Gastrocnemius medialis (tissue), 4 donors: ENCODE measurements at regions not wholly inside any gene's neighbourhood (a gene's known extent, or its start where the extent isn't known, plus 50 kb on each side); places are given as distances from the start of the nearest gene placed in this dataset.

Experiments used
- ATAC-seq, 2 donors: fragments of 150-250 bp; one replicate each; pipeline ENCODE4 v1.9.1; 2016
- DNase-seq, 2 donors: peaks; one replicate each; pipeline ENCODE4 v3.0.0-alpha.2; 2019
- H3K27ac ChIP-seq, 4 donors: fragments of 200-600 bp; sonication (generic); 1 replicate in 1 of 4; 2 replicates in 3 of 4; pipeline ENCODE4 v1.5.1; 2016 to 2018; ENCODE audit warnings: mild to moderate bottlenecking in 2 of 4, moderate library complexity in 1 of 4
- H3K27me3 ChIP-seq, 3 donors: fragments of 200-600 bp; sonication (generic) in 2 of 3; 1 replicate in 1 of 3; 2 replicates in 2 of 3; pipeline versions ENCODE4 v1.5.1 to v1.6.0; 2016 to 2019; ENCODE audit warnings: mild to moderate bottlenecking in 1 of 3, moderate library complexity in 1 of 3
- H3K36me3 ChIP-seq, 2 donors: fragments of 200-600 bp; sonication (generic) in 1 of 2; one replicate each; pipeline ENCODE4 v1.5.1; 2017 to 2018
- H3K4me1 ChIP-seq, 2 donors: fragments of 200-600 bp; sonication (generic) in 1 of 2; one replicate each; pipeline ENCODE4 v1.5.1; 2016 to 2017; ENCODE audit warnings: mild to moderate bottlenecking in 2 of 2
- H3K4me3 ChIP-seq, 4 donors: fragments of 200-600 bp; sonication (generic) in 3 of 4; 1 replicate in 1 of 4; 2 replicates in 3 of 4; pipeline ENCODE4 v1.5.1; 2016 to 2019; ENCODE audit warnings: mild to moderate bottlenecking in 2 of 4
- H3K9me3 ChIP-seq, 3 donors: fragments of 200-600 bp; sonication (generic) in 2 of 3; 1 replicate in 1 of 3; 2 replicates in 2 of 3; pipeline ENCODE4 v1.5.1; 2016 to 2019
- CTCF ChIP-seq, 5 experiments: fragments of 450-650 bp in 3 of 5; fragments of 200-600 bp in 2 of 5; sonication (generic) in 2 of 5; IDR thresholded peaks in 4 of 5; conservative IDR thresholded peaks in 1 of 5; 1 replicate in 4 of 5; 2 replicates in 1 of 5; pipeline ENCODE4 v1.5.1; 2016 to 2019; ENCODE audit warnings: antibody characterized with exemption in 5 of 5, mild to moderate bottlenecking in 3 of 5, moderate library complexity in 3 of 5
- POLR2A ChIP-seq, 2 donors: fragments of 450-650 bp; IDR thresholded peaks; one replicate each; pipeline ENCODE4 v1.6.1; 2017; ENCODE audit warnings: antibody characterized with exemption in 2 of 2, mild to moderate bottlenecking in 2 of 2, moderate library complexity in 2 of 2
- in situ Hi-C, 4 donors: fragments of 200-750 bp; cut with MboI; loops; one replicate each; pipeline versions ENCODE4 v1.15.0 to v1.8.0; 2017; ENCODE audit warnings: low sequenced_read_pairs in 4 of 4
- intact Hi-C: fragments of 100-400 bp; cut with DNase I; formaldehyde crosslinking; loops from one replicate; pipeline ENCODE4 v1.15.1; 2023; ENCODE audit warnings: low total_unique reads

GRCh38 chr21:45347712-45348499 lies 57.1 kb upstream of the COL18A1 start:
- Histone ChIP-seq H3K4me3 (no peak overlapping the region), H3K27ac (peak overlapping the region in 2 of 4 donors; percentile 48 to 49), H3K27me3 (peaks cover 0 to 13% (median 3%) of the 10 kb centered on the region in 3 donors), H3K9me3 (no peaks in the 10 kb centered on the region), H3K36me3 (no peaks in the 10 kb centered on the region), H3K4me1 (peaks cover 5 to 14% of the 10 kb centered on the region in 2 donors)
- no peak for TF ChIP-seq POLR2A (IDR thresholded peaks at IDR 0.05)
- no peak for TF ChIP-seq CTCF (IDR thresholded peaks at IDR 0.05 in 4 of 5, conservative IDR thresholded peaks at IDR 0.05 in 1 of 5)
- in situ Hi-C loops, result no loop called here
- ATAC-seq (no peak), DNase-seq (no peak)
- intact Hi-C loops, result no loop called here

GRCh38 chr21:45348591-45349327 lies 56.2 kb upstream of the COL18A1 start:
- peaks cover 5 to 14% of the 10 kb centered on the region in 2 donors for H3K4me1 ChIP-seq

GRCh38 chr21:45350206-45350854 lies 54.6 kb upstream of the COL18A1 start:
- ATAC-seq, result no peak
- no peak for DNase-seq
- no peaks in the 10 kb centered on the region for H3K36me3 ChIP-seq
- in situ Hi-C loops, result no loop called here
- H3K4me1 ChIP-seq, result peaks cover 5 to 14% of the 10 kb centered on the region in 2 donors
- intact Hi-C loops, result no loop called here
- H3K9me3 ChIP-seq, result no peaks in the 10 kb centered on the region
- TF ChIP-seq CTCF (IDR thresholded peaks at IDR 0.05 in 4 of 5, conservative IDR thresholded peaks at IDR 0.05 in 1 of 5), result no peak
- TF ChIP-seq POLR2A (IDR thresholded peaks at IDR 0.05), result no peak
- H3K4me3 ChIP-seq, result no peak overlapping the region
- H3K27ac ChIP-seq, result no peak overlapping the region
- peaks cover 0 to 13% (median 3%) of the 10 kb centered on the region in 3 donors for H3K27me3 ChIP-seq

More at GRCh38 chr21:45348591-45349327, 56.2 kb upstream of the COL18A1 start:
- DNase-seq, result no peak
- H3K27ac ChIP-seq, result peak overlapping the region in 3 of 4 donors; percentile 48 to 49 (median 49)
- ATAC-seq, result no peak
- in situ Hi-C loops (no loop called here), intact Hi-C loops (no loop called here)
- H3K36me3 ChIP-seq, result no peaks in the 10 kb centered on the region
- TF ChIP-seq POLR2A (IDR thresholded peaks at IDR 0.05) (no peak), CTCF (IDR thresholded peaks at IDR 0.05 in 4 of 5, conservative IDR thresholded peaks at IDR 0.05 in 1 of 5) (no peak)
- peaks cover 0 to 13% (median 3%) of the 10 kb centered on the region in 3 donors for H3K27me3 ChIP-seq
- no peak overlapping the region for H3K4me3 ChIP-seq
- no peaks in the 10 kb centered on the region for H3K9me3 ChIP-seq

GRCh38 chr21:45351061-45351460 lies 53.9 kb upstream of the COL18A1 start:
- no peak overlapping the region for H3K27ac ChIP-seq
- no peak for DNase-seq
- no peaks in the 10 kb centered on the region for H3K9me3 ChIP-seq
- H3K4me1 ChIP-seq, result peaks cover 5 to 15% of the 10 kb centered on the region in 2 donors
- TF ChIP-seq POLR2A (IDR thresholded peaks at IDR 0.05) (no peak), CTCF (IDR thresholded peaks at IDR 0.05 in 4 of 5, conservative IDR thresholded peaks at IDR 0.05 in 1 of 5) (no peak)
- H3K27me3 ChIP-seq, result peaks cover 0 to 13% (median 3%) of the 10 kb centered on the region in 3 donors
- no peaks in the 10 kb centered on the region for H3K36me3 ChIP-seq
- in situ Hi-C loops (no loop called here), intact Hi-C loops (no loop called here)
- no peak overlapping the region for H3K4me3 ChIP-seq
- no peak for ATAC-seq
